T-helper 1 cell treated with Interleukin-12 subunit alpha and Interleukin-12 subunit beta and Interleukin-4 antibody, amounts not matched to agents 30 μg/mL and 1 μg/mL, for 36 hours (primary cell): ENCODE measurements at regions not wholly inside any gene's neighbourhood (a gene's known extent, or its start where the extent isn't known, plus 50 kb on each side); places are given as distances from the start of the nearest gene placed in this dataset.

Source experiments
- H3K27ac Mint-ChIP-seq: one replicate; pipeline ENCODE4 v1.8.0; 2021; ENCODE audit warnings: mild to moderate bottlenecking, mixed read lengths
- H3K27me3 Mint-ChIP-seq: one replicate; pipeline ENCODE4 v1.8.0; 2021; ENCODE audit warnings: low read depth, mixed read lengths
- H3K36me3 Mint-ChIP-seq: one replicate; pipeline ENCODE4 v1.8.0; 2021; ENCODE audit warnings: low read depth, mixed read lengths
- H3K4me1 Mint-ChIP-seq: one replicate; pipeline ENCODE4 v1.8.0; 2021; ENCODE audit warnings: low read depth, mixed read lengths
- H3K4me3 Mint-ChIP-seq: one replicate; pipeline ENCODE4 v1.8.0; 2021; ENCODE audit warnings: mild to moderate bottlenecking, moderate library complexity, mixed read lengths
- H3K9me3 Mint-ChIP-seq: one replicate; pipeline ENCODE4 v1.8.0; 2021; ENCODE audit warnings: mixed read lengths

DNA sequence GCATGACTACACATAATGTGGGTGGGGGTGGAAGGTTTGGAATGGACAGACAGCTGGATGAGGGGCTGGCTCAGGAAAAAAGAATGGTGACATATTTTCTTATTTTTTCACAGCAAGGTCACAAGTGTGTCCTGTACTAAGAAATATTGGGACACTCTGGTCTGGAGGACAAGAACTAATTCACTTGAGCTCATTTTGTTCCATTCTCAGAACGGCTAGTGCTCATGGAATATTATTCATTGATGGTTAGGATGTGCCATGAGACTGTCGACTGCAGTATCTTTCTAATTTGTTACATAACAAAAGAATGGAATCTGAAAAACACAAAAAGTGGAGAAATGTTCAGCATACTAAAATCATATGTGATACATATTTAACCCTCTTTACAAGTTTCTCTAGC, 149.5 kb downstream of the BMP4 start:
- no peaks in the 10 kb centered on the region for H3K9me3 Mint-ChIP-seq
- no peaks in the 10 kb centered on the region for H3K27me3 Mint-ChIP-seq
- no peaks in the 10 kb centered on the region for H3K4me1 Mint-ChIP-seq
- H3K4me3 Mint-ChIP-seq, result no peak overlapping the region
- no peaks in the 10 kb centered on the region for H3K36me3 Mint-ChIP-seq
- H3K27ac Mint-ChIP-seq, result no peak overlapping the region

DNA sequence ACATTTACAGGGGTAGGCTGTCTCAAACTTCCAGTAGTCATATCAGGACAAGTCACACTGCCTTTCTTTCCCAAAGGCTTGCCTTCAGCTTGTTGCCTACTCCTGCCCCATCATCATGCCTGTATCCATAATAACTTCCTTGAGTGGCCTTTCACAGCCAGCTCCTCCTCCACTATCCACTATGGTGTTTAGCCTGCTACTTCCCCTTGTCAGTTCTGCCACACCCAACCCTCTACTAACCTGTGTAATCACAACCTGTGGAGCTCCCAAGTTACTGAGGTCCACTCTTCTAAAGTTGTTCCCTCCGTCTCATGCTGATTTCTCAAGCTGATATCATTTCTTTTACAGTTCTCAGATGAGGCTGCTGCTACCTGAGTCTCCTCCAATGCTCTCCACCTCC, 159.9 kb downstream of the BMP4 start:
- Mint-ChIP-seq H3K27me3 (no peaks in the 10 kb centered on the region), H3K27ac (no peak overlapping the region), H3K4me1 (no peaks in the 10 kb centered on the region), H3K4me3 (no peak overlapping the region), H3K36me3 (no peaks in the 10 kb centered on the region), H3K9me3 (no peaks in the 10 kb centered on the region)

DNA sequence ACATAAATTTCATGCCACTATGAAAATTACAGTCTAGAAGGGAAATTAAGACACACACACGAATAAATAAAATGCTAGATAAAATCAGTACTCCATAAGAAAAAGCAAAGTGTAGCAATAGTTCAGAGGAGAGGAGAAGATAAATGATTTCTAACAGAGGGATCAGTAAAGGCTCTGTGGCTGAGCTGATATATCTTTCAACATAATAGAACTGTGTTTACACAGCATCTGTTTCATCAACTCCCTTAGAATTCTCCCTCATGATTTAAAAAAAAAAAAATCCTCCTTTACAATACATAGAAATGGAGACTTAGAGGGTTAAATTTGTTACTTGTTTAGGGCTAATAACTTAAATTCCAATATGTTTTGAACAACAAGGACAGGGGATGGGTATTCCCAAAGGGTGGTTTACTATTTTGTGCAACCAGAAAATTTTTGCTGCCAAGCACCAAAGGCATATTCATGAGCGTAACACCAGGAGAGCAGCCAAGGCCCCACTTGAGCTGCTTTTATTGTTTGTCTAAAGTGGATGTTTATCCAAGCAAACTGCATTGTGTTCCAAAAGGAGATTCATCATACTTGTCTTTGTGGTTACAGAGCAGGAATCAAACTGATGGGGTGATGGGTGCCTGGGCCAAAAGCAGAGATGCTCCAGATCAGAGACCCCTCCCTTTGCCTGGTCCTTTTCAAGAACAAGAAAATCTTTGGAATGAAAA, 162.7 kb downstream of the BMP4 start:
- no peaks in the 10 kb centered on the region for H3K9me3 Mint-ChIP-seq
- H3K4me1 Mint-ChIP-seq, result no peaks in the 10 kb centered on the region
- no peak overlapping the region for H3K27ac Mint-ChIP-seq
- H3K36me3 Mint-ChIP-seq, result no peaks in the 10 kb centered on the region
- H3K27me3 Mint-ChIP-seq, result no peaks in the 10 kb centered on the region
- H3K4me3 Mint-ChIP-seq, result no peak overlapping the region

DNA sequence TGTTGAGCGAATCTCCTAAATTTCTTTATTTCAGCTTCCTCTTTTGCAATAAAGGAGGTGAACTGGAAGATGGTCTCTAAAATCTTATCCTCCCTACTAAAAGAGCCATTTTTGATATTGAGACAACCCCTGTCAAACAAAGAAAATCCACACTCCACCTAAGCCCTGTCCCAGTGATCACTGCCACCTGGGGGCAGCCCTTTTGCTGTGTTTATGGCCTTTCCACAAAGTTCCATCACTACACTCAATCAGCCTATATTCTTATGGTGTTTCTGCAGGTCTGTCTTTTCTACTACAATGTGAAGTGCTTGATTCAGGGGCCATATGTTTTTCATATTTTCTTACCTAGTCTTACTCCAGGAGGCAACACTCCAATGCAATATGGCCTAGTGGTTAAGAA, 163.7 kb downstream of the BMP4 start:
- Mint-ChIP-seq H3K27me3 (no peaks in the 10 kb centered on the region), H3K27ac (no peak overlapping the region), H3K4me1 (no peaks in the 10 kb centered on the region), H3K36me3 (no peaks in the 10 kb centered on the region), H3K9me3 (no peaks in the 10 kb centered on the region), H3K4me3 (no peak overlapping the region)

DNA sequence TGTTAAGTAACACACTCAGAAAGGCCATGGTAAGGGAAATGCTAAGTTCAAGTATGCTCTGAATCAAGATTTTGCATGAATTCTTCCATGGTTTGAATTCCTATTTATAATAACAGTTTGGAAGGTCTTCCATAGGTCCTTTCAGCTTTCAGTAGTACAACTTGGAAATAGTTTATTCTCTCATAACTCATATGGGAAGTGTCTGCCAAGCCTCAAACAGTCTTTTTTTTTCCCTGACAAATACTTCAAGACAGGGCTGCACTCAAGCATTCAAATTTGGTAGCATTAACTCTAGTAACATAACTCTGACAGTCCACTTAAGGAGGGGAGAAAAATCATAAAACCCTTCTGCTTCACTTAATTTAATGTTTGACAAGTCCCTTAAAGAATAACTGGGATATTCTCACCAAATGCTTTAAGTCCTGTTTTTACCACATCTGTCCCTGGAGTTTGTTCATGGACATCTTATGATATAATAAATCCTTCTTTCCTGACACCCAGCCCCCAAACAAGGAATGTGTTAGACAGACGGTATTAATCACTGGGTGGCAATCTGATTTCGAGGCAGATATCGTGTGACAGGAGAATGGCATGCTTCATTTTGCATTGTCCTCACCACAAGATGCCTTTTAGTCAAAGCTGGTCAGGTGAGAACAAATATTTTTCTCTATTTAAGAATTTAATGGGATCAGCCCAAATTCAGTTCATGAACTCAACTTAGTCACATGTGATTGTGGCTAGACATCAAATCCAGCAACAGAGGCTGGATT, 165.7 kb downstream of the BMP4 start:
- no peaks in the 10 kb centered on the region for H3K36me3 Mint-ChIP-seq
- H3K27me3 Mint-ChIP-seq, result no peaks in the 10 kb centered on the region
- H3K9me3 Mint-ChIP-seq, result no peaks in the 10 kb centered on the region
- H3K4me3 Mint-ChIP-seq, result no peak overlapping the region
- no peaks in the 10 kb centered on the region for H3K4me1 Mint-ChIP-seq
- H3K27ac Mint-ChIP-seq, result no peak overlapping the region

DNA sequence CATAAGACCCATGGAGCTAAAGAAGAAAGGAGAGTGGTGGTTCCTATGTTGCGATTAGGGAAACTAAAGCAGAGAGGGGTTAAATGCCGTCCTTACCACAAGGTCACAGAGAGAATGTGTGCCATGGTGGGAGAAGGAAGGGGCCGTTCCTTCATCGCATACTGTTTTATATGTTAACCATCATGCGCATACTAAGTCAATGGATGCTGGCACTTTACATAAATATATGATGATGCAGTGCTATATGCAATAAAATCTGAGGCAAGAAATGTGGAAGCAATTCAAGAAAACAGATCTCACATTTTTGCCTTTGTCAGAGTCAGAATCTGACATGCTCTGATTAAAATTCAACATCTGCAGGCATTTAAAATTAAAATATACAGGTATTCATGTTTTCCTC, 168.1 kb downstream of the BMP4 start:
- no peaks in the 10 kb centered on the region for H3K4me1 Mint-ChIP-seq
- no peak overlapping the region for H3K27ac Mint-ChIP-seq
- peaks cover 7% of the 10 kb centered on the region for H3K9me3 Mint-ChIP-seq
- H3K27me3 Mint-ChIP-seq, result no peaks in the 10 kb centered on the region
- H3K4me3 Mint-ChIP-seq, result no peak overlapping the region
- H3K36me3 Mint-ChIP-seq, result no peaks in the 10 kb centered on the region

DNA sequence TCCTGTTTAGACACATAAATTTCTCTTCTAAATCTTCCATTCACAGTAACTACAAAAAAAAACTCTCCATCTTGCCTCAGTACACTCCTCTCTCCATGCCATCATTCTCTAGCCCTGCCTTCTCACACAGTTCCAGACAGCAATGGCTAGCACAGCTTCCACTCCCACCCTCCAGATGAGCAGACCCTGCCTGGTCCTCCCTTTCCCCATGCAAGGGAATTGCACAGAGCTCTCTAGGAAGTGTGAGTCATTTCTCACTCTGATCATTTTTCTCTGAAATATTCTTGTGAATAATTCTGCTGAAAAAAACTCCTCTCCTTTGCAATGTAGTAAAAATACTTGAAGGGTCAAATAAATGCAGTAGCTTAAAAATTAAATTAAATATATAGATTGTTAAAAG, 170.6 kb downstream of the BMP4 start:
- H3K9me3 Mint-ChIP-seq, result peaks cover 7% of the 10 kb centered on the region
- no peaks in the 10 kb centered on the region for H3K36me3 Mint-ChIP-seq
- H3K27me3 Mint-ChIP-seq, result no peaks in the 10 kb centered on the region
- no peak overlapping the region for H3K27ac Mint-ChIP-seq
- H3K4me3 Mint-ChIP-seq, result no peak overlapping the region
- no peaks in the 10 kb centered on the region for H3K4me1 Mint-ChIP-seq

DNA sequence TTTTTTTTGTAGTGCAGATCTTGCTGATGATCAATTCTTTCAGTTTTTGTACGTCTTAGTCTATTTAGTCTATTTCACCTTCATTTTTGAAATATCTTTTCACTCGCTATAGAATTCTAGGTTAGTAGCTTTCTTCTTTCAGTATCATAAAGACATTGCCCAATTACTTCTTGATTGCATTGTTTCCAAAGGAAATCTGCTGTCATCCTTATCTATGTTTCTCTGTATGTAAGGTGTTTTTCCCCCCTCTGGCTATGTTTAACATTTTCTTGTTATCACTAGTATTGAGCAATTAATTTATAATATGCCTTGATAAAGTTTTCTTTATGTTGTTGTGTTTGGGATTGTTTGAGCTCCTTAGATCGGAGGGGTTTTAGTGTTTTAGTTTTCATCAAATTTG, 171.9 kb downstream of the BMP4 start:
- Mint-ChIP-seq H3K27me3 (no peaks in the 10 kb centered on the region), H3K36me3 (no peaks in the 10 kb centered on the region), H3K9me3 (peaks cover 7% of the 10 kb centered on the region), H3K4me1 (no peaks in the 10 kb centered on the region), H3K27ac (no peak overlapping the region), H3K4me3 (no peak overlapping the region)

DNA sequence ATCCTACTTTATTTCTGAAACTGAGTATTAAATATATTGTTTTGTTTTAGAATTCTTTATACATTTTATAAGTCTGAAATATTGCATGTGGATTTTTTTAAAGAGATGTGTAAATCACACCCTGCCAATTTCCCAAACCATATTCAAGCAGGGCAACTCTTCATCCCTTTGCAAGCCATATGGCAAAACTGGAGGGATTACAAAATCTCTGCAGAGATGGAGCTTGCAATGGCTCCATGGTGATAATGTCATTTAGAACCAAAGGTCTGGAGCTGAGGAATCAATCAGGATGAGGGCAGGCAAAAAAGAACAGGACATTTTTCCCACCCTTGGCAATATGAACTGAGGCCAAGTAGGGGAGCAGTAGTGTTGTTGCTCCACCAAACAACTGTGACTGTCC, 173.4 kb downstream of the BMP4 start:
- H3K27me3 Mint-ChIP-seq, result no peaks in the 10 kb centered on the region
- H3K9me3 Mint-ChIP-seq, result peaks cover 7% of the 10 kb centered on the region
- no peaks in the 10 kb centered on the region for H3K4me1 Mint-ChIP-seq
- H3K4me3 Mint-ChIP-seq, result no peak overlapping the region
- H3K27ac Mint-ChIP-seq, result no peak overlapping the region
- no peaks in the 10 kb centered on the region for H3K36me3 Mint-ChIP-seq

DNA sequence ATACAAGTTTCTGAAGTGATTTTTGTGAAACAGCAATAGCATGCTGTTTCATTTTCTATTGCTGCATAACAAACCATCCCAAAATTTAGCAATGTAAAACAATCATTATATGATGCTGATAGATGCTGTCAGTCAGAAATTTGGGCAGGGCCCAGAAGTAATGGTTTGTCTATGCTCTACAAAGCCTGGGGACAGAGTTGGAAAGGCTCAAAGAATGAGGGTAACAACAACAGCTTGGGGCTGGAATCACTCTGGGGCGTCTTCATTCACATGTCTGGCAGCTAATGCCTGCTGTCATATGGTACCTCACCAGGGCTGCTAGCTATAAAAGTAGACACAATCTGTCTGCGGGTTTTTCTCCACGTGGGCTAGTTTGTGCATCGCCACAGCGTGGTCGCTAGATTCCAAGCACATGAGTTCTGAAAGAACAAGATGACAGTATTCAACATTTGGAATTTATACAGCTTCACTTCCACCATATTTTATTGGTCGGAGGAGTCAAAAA, 176.5 kb downstream of the BMP4 start:
- H3K27me3 Mint-ChIP-seq, result no peaks in the 10 kb centered on the region
- H3K4me3 Mint-ChIP-seq, result no peak overlapping the region
- H3K4me1 Mint-ChIP-seq, result no peaks in the 10 kb centered on the region
- no peak overlapping the region for H3K27ac Mint-ChIP-seq
- peaks cover 7% of the 10 kb centered on the region for H3K9me3 Mint-ChIP-seq
- no peaks in the 10 kb centered on the region for H3K36me3 Mint-ChIP-seq

DNA sequence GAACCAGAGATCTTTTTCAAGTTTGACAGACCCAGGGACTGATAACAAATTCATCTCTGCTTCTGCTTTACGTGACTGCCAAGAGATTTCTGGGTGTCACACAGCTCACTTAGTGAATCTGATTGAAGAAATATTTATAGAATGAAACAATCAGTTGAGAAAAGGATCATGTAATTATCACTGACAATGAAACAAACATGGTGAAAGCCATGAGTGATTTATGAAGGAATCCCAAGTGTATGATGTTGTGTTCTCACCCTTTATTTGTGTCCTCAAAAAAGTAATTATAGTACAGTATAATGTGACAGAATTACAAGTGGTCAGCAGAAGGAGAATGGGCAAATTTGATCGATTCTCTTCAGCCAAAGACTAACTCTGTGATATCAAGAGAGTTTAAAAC, 177.3 kb downstream of the BMP4 start:
- H3K27me3 Mint-ChIP-seq, result no peaks in the 10 kb centered on the region
- H3K4me1 Mint-ChIP-seq, result no peaks in the 10 kb centered on the region
- no peak overlapping the region for H3K4me3 Mint-ChIP-seq
- no peaks in the 10 kb centered on the region for H3K36me3 Mint-ChIP-seq
- H3K27ac Mint-ChIP-seq, result no peak overlapping the region
- H3K9me3 Mint-ChIP-seq, result no peaks in the 10 kb centered on the region

DNA sequence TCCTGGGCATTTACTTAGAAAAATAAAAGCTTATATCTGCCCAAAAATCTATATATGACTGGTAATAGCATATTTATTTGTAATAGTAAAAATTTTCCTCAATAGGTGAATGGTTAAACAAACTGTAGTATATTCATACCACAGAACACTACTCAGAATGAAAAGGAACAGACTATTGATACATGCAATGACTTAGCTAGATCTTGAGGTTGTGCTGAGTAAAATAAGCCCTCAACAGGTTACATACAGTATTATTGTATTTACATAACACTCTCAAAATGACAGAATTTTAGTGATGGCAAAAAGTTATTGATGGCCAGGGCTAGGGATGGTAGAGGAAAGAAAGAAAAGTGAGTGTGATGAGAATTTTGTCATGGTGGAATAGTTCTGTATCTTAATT, 178.4 kb downstream of the BMP4 start:
- Mint-ChIP-seq H3K4me1 (no peaks in the 10 kb centered on the region), H3K27me3 (no peaks in the 10 kb centered on the region), H3K27ac (no peak overlapping the region), H3K4me3 (no peak overlapping the region), H3K9me3 (no peaks in the 10 kb centered on the region), H3K36me3 (no peaks in the 10 kb centered on the region)

DNA sequence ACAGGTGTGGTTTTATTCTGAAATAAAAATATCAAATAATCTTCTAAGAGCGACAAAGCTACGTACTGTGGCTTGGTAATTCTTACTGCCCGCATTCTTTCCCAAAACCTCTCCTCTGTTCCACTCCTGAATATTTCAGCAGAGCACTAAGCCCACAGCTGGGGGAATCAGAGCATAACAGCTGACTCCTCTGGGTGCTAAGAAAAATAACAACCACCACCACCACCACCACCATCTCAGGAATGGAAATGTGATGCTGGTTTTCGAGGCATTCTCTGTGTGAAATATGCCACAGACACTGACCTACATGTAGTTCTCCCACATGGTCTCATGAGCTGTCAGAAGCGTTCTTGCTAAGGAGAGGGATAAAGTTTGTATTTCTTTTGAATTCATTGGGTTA, 183.7 kb downstream of the BMP4 start:
- Mint-ChIP-seq H3K27ac (no peak overlapping the region), H3K9me3 (no peaks in the 10 kb centered on the region), H3K27me3 (no peaks in the 10 kb centered on the region), H3K4me3 (no peak overlapping the region), H3K36me3 (no peaks in the 10 kb centered on the region), H3K4me1 (no peaks in the 10 kb centered on the region)

DNA sequence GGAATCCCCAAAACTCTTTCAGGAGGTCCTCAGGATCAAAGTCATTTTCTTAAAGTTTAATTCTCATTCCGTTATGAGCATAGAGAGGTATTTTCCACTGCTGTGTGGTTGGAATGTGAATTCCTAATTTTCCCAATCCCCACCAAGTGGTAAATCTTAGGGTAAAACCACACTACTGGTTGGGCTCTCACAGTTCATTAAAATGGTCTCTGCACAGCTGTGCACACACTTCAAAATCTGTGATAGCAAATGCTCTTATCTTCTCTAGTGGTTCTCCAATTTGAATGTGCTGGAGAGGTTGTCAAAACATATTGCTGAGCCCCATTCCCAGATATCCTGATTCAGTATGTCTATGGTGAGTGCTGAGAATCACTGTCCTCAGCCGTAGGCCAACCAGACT, 189.1 kb downstream of the BMP4 start:
- H3K9me3 Mint-ChIP-seq, result no peaks in the 10 kb centered on the region
- no peak overlapping the region for H3K27ac Mint-ChIP-seq
- H3K4me1 Mint-ChIP-seq, result no peaks in the 10 kb centered on the region
- H3K36me3 Mint-ChIP-seq, result no peaks in the 10 kb centered on the region
- no peaks in the 10 kb centered on the region for H3K27me3 Mint-ChIP-seq
- no peak overlapping the region for H3K4me3 Mint-ChIP-seq

DNA sequence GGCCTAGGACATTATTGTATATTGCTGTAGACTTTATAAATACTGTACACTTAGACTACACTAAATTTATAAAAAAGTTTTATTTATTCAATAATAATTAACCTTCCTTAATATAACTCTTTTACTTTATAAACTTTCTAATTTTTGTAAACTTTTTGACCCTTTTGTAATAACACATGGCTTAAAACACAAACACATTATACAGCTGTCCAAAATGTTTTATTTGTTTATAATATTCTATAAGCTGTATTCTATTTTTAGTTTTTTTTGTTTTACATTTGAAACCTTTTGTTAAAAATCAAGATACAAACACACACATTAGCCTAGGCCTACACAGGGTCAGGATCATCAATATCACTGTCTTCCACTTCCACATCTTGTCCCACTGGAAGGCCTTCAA, 190.0 kb downstream of the BMP4 start:
- Mint-ChIP-seq H3K9me3 (no peaks in the 10 kb centered on the region), H3K4me3 (no peak overlapping the region), H3K36me3 (no peaks in the 10 kb centered on the region), H3K4me1 (no peaks in the 10 kb centered on the region), H3K27me3 (no peaks in the 10 kb centered on the region), H3K27ac (no peak overlapping the region)
